DMS153 (cell line): ENCODE measurements at regions not wholly inside any gene's neighbourhood (a gene's known extent, or its start where the extent isn't known, plus 50 kb on each side); places are given as distances from the start of the nearest gene placed in this dataset.

Experiments used
- DNase-seq: peaks from one replicate; lab custom pipeline; 2025; lab: John Stamatoyannopoulos, UW

- no peak for DNase-seq
Measured at GRCh38 chr2:222351035-222351434, 52.2 kb upstream of the PAX3 start.

GRCh38 chr2:222352981-222353380 lies 54.2 kb upstream of the PAX3 start:
- DNase-seq = no peak

DNA sequence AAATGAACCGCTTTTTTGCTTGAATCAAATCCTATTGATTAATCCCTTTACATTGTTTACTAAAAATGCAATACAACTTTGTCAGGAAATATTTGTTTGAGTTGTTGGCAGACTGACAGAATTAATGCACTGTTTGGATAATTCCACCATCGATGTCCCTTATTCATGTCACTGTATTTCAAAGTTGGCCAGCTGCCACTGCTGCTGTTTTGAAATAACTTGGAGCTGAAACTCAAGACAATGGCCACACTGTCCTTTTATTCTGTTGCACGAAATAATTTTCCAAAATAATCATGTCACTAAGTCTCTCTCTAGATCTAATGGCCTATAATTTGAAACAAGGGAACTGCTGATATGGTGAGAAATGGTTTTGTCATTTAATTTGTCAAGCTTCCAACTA lies 55.2 kb upstream of the PAX3 start:
- DNase-seq = peak; percentile 31

- no peak for DNase-seq
Measured at GRCh38 chr2:222355860-222356259, 57.1 kb upstream of the PAX3 start.

DNA sequence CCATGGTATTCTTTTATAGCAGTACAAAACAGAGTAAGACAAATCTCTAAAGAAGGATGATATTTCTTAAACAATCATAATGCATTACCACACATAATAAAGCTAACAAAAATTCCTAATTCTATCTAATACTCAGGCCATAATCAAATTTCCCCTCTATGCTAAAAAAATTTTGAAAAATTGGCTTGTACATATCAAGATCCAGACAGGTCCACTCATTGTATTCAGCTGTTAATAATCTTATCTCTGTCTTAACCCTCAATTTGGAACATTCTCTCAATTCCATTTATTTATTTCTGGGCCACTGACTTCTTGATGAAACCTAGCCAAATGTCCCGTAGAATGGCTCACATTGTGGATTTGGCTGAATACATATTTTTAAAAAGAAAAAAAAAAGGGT lies 59.1 kb upstream of the PAX3 start:
- no peak for DNase-seq

GRCh38 chr2:222358876-222359275 lies 60.1 kb upstream of the PAX3 start:
- no peak for DNase-seq

- no peak for DNase-seq
Measured at GRCh38 chr2:222360146-222360545, 61.3 kb upstream of the PAX3 start.

DNA sequence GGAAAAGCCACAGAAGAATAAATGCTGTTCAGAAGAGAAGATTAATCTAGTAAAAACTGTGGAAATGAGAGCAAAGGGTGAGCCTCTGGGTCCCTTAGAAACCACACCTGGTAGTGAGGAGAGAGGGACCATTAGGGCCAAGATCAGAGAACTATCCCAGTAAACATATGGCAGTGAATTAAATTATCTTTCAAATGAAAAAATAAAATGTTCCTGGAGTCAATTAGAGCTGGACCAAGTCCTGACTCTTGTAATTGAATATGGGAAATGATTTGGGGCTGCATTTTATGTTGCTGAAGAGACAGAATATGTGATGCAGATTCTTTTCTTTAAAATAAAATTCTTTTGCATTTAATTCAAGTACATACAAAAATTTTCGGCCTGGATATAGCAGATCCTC lies 62.2 kb upstream of the PAX3 start:
- DNase-seq = no peak

GRCh38 chr2:222361787-222362186 lies 62.6 kb upstream of the SGPP2 start:
- no peak for DNase-seq

DNA sequence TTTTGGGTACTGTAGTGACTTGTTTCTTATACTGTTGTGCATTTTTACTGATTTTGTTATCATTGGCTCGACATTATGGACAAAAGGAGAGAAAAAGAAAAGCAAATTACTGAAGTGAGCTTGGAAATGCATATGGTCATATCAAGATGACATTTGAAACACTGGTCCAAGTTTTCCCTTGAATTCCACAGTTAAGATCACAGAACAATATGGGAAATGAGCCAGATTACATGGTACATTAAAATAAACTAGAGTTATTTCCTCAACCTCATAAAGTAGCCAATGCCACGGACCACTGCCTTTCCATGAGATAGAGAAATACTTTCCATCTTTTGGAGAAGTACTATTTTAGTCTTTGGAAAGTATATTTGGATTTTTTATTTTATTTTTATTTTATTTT lies 62.0 kb upstream of the SGPP2 start:
- DNase-seq = no peak

DNA sequence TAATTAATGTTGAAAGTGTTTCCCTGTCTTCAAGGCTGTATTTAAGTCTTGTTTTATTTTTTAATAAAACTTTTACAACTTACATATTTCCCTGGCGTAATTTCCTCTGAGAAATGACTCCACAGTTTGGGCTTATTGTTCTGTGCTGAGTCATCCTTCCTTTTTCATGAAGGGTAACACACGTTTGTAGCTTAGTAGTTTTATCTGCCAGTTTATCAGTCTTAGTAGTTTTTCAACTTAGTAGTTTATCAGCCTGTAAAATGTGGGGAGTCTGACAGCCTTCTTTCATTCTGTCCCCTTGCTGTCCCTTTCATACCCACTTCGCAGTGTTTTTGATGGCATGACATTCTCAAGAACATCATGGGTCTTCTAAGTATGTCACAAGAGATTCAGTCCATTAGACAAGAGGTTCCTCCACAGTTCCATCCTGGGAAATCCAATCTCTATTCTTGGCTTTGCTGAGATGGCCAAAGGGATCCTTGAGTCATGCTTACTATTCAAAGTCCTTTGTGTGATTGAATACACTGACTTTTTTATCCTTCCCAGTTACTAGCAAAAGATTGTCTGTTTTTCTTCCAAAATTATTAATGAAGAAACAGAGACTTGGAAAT lies 60.0 kb upstream of the SGPP2 start:
- DNase-seq = no peak

GRCh38 chr2:222368280-222368679 lies 56.1 kb upstream of the SGPP2 start:
- DNase-seq = peak; percentile 5

DNA sequence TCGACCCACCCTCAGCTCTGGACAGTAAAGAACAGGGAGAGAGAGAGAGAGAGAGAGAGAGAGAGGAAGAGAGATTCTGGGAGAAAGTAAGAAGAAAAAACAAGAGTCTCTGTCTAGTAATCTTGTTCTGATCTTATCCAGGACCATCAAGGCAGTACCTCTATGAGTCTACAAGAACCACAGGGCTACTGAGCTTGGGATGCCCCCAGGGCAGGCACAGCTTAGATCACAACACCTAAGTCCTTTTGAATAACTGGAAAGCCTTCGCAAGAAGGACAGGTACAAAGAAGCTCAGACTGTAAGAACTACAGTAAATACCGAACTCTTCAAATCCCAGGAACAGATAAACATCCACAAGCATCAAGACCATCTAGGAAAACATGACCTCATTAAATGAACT lies 51.4 kb upstream of the SGPP2 start:
- DNase-seq = no peak
